IMR-90 (cell line): ENCODE measurements at regions not wholly inside any gene's neighbourhood (a gene's known extent, or its start where the extent isn't known, plus 50 kb on each side); places are given as distances from the start of the nearest gene placed in this dataset.

Source experiments
- ATAC-seq: fragments of 200-7000 bp; cut with Tn5 transposase; 2 replicates; pipeline ENCODE4 v1.9.1; 2020; ENCODE audit warnings: low read depth, mild to moderate bottlenecking, moderate library complexity
- BruUV-seq: library from RNA; stranded (reverse); fragments of 400-500 nt; replicated peaks from 2 replicates; lab custom pipeline; 2021; lab: Mats Ljungman, UMichigan
- CTCF ChIA-PET: fragments of 300-600 bp; formaldehyde crosslinking; extraction: SDS; loops from one replicate; lab custom pipeline; 2021; ENCODE audit warnings: antibody characterized with exemption; lab: Yijun Ruan, JAX
- POLR2A ChIA-PET: fragments of 300-600 bp; sonication (Branson Sonifier 250); formaldehyde crosslinking; loops from one replicate; lab custom pipeline; 2022; ENCODE audit warnings: antibody characterized with exemption; ENCODE audit not compliant: unreplicated experiment; lab: Charles Lee
- DNase-seq: peaks from one replicate; pipeline ENCODE4 v3.0.0; 2013
- H2AFZ ChIP-seq: replicated peaks from 2 replicates; pipeline ENCODE3; 2013; ENCODE audit warnings: low read length, mild to moderate bottlenecking; ENCODE audit not compliant: poor library complexity
- H2AK5ac ChIP-seq: 2 replicates; pipeline ENCODE4 v1.6.1; 2013; ENCODE audit warnings: low read depth, low read length, inconsistent platforms
- H2AK9ac ChIP-seq: replicated peaks from 2 replicates; pipeline ENCODE3; 2013; ENCODE audit warnings: mild to moderate bottlenecking, low read depth, low read length, moderate library complexity; ENCODE audit not compliant: poor library complexity
- H2BK120ac ChIP-seq: 2 replicates; pipeline ENCODE4 v1.6.1; 2013; ENCODE audit warnings: low read depth, low read length, inconsistent platforms
- H2BK15ac ChIP-seq: 3 replicates; pipeline ENCODE4 v1.6.1; 2013; ENCODE audit warnings: low read depth, low read length, inconsistent platforms
- H2BK20ac ChIP-seq: 2 replicates; pipeline ENCODE4 v1.6.1; 2013; ENCODE audit warnings: low read depth, mild to moderate bottlenecking, inconsistent platforms, low read length, moderate library complexity
- H2BK5ac ChIP-seq: 2 replicates; pipeline ENCODE4 v1.6.1; 2013; ENCODE audit warnings: mild to moderate bottlenecking, low read depth, low read length, inconsistent platforms; ENCODE audit not compliant: poor library complexity, severe bottlenecking
- H3K14ac ChIP-seq: replicated peaks from 2 replicates; pipeline ENCODE4 v1.6.1; 2013; ENCODE audit warnings: low read depth, low read length, inconsistent platforms
- H3K18ac ChIP-seq: 2 replicates; pipeline ENCODE4 v1.6.1; 2013; ENCODE audit warnings: low read depth, low read length, control low read depth
- H3K23ac ChIP-seq: 2 replicates; pipeline ENCODE4 v1.6.1; 2013; ENCODE audit warnings: low read depth, low read length, inconsistent platforms
- H3K27ac ChIP-seq: 2 replicates; pipeline ENCODE4 v1.5.1; 2013; ENCODE audit warnings: mild to moderate bottlenecking, control low read depth, low read length; ENCODE audit not compliant: insufficient read depth
- H3K27me3 ChIP-seq: 2 replicates; pipeline ENCODE4 v1.6.1; 2013; ENCODE audit warnings: low read length; ENCODE audit not compliant: control insufficient read depth, insufficient read depth
- H3K36me3 ChIP-seq: 2 replicates; pipeline ENCODE4 v1.6.1; 2013; ENCODE audit warnings: low read length, mixed read lengths; ENCODE audit not compliant: control insufficient read depth, insufficient read depth
- H3K4ac ChIP-seq: 2 replicates; pipeline ENCODE4 v1.6.1; 2013; ENCODE audit warnings: low read depth, low read length, inconsistent platforms
- H3K4me1 ChIP-seq: 2 replicates; pipeline ENCODE4 v1.6.1; 2013; ENCODE audit warnings: low read length, mixed read lengths; ENCODE audit not compliant: control insufficient read depth, insufficient read depth
- H3K4me2 ChIP-seq: 2 replicates; pipeline ENCODE4 v1.6.1; 2013; ENCODE audit warnings: low read depth, mild to moderate bottlenecking, control low read depth, low read length, moderate library complexity
- H3K4me3 ChIP-seq: 2 replicates; pipeline ENCODE4 v1.5.1; 2013; ENCODE audit warnings: low read depth, mild to moderate bottlenecking, control low read depth, low read length, moderate library complexity; ENCODE audit not compliant: insufficient read depth
- H3K56ac ChIP-seq: 2 replicates; pipeline ENCODE4 v1.6.1; 2013; ENCODE audit warnings: low read length, inconsistent platforms; ENCODE audit not compliant: insufficient read depth; ENCODE audit errors: extremely low read depth
- H3K79me1 ChIP-seq, 2 experiments: 2 replicates each; pipeline ENCODE4 v1.6.1; 2013; ENCODE audit warnings: low read length in 2 of 2, inconsistent platforms in 1 of 2, low read depth in 1 of 2
- H3K9ac ChIP-seq: 2 replicates; pipeline ENCODE4 v1.6.1; 2013; ENCODE audit warnings: low read depth, low read length, control low read depth
- H3K9me1 ChIP-seq: 2 replicates; pipeline ENCODE4 v1.6.1; 2013; ENCODE audit warnings: low read length, inconsistent platforms; ENCODE audit not compliant: insufficient read depth
- H3K9me3 ChIP-seq: 2 replicates; pipeline ENCODE4 v1.6.1; 2013; ENCODE audit warnings: low read length; ENCODE audit not compliant: control insufficient read depth, insufficient read depth
- H4K20me1 ChIP-seq: 2 replicates; pipeline ENCODE4 v1.6.1; 2013; ENCODE audit warnings: low read length, inconsistent platforms; ENCODE audit not compliant: insufficient read depth
- H4K5ac ChIP-seq: 2 replicates; pipeline ENCODE4 v1.6.1; 2013; ENCODE audit warnings: mild to moderate bottlenecking, low read depth, low read length, control low read depth
- H4K8ac ChIP-seq, 2 experiments: 2 replicates each; pipeline ENCODE4 v1.6.1; 2013; ENCODE audit warnings: low read depth in 2 of 2, low read length in 2 of 2, control low read depth in 1 of 2, inconsistent platforms in 1 of 2
- H4K91ac ChIP-seq: 2 replicates; pipeline ENCODE4 v1.6.1; 2013; ENCODE audit warnings: low read depth, low read length, inconsistent platforms; ENCODE audit not compliant: insufficient read depth
- BHLHE40 ChIP-seq: fragments of 150-350 bp; IDR thresholded peaks from 2 replicates; pipeline ENCODE4 v1.6.1; 2016; ENCODE audit warnings: mild to moderate bottlenecking, low read depth, low read length
- CEBPB ChIP-seq: IDR thresholded peaks from 2 replicates; pipeline ENCODE4 v1.6.1; 2012; ENCODE audit warnings: low read depth, low read length, improper control_type of control experiment
- CHD1 ChIP-seq: IDR thresholded peaks from 2 replicates; pipeline ENCODE4 v1.6.1; 2012; ENCODE audit warnings: low read depth, low read length, improper control_type of control experiment
- FOS ChIP-seq: fragments of 150-350 bp; IDR thresholded peaks from 2 replicates; pipeline ENCODE4 v1.6.1; 2016; ENCODE audit warnings: low read depth, low read length
- MAFK ChIP-seq: IDR thresholded peaks from 2 replicates; pipeline ENCODE4 v1.6.1; 2012; ENCODE audit warnings: low read depth, low read length, improper control_type of control experiment
- MAZ ChIP-seq: IDR thresholded peaks from 2 replicates; pipeline ENCODE4 v1.6.1; 2012; ENCODE audit warnings: low read depth, mild to moderate bottlenecking, low read length, improper control_type of control experiment, moderate library complexity, borderline replicate concordance
- MXI1 ChIP-seq: IDR thresholded peaks from 2 replicates; pipeline ENCODE4 v1.6.1; 2012; ENCODE audit warnings: low read depth, mild to moderate bottlenecking, low read length, moderate library complexity, borderline replicate concordance
- NFE2L2 ChIP-seq: fragments of 150-350 bp; IDR thresholded peaks from 2 replicates; pipeline ENCODE4 v1.6.1; 2016; ENCODE audit warnings: low read depth, mild to moderate bottlenecking, low read length
- POLR2A ChIP-seq: IDR thresholded peaks from 2 replicates; pipeline ENCODE4 v1.6.1; 2012; ENCODE audit warnings: mild to moderate bottlenecking, low read depth, low read length
- RAD21 ChIP-seq: IDR thresholded peaks from 2 replicates; pipeline ENCODE4 v1.6.1; 2012; ENCODE audit warnings: low read length, improper control_type of control experiment
- RCOR1 ChIP-seq: IDR thresholded peaks from 2 replicates; pipeline ENCODE4 v1.6.1; 2012; ENCODE audit warnings: mild to moderate bottlenecking, low read length, improper control_type of control experiment; ENCODE audit not compliant: insufficient replicate concordance
- RFX5 ChIP-seq: IDR thresholded peaks from 2 replicates; pipeline ENCODE4 v1.8.0; 2012; ENCODE audit warnings: low read depth, mild to moderate bottlenecking, low read length, moderate library complexity
- SMC3 ChIP-seq: fragments of 150-350 bp; IDR thresholded peaks from 2 replicates; pipeline ENCODE4 v1.6.1; 2016; ENCODE audit warnings: low read depth, mild to moderate bottlenecking, antibody characterized with exemption, low read length, moderate library complexity
- WGBS, 2 experiments: methylation state at CpG; one replicate each; pipeline versions ENCODE4 v1.1.5 to v1.1.7; 2013; ENCODE audit warnings: missing lambda C conversion rate in 2 of 2; ENCODE audit not compliant: insufficient read length in 1 of 2; ENCODE audit errors: extremely low coverage in 2 of 2; 5-methylcytosine and 5-hydroxymethylcytosine counted together
- dilution Hi-C: fragments of 300-500 bp; cut with HindIII; formaldehyde crosslinking; loops from one replicate; pipeline ENCODE4 v1.14.3; 2018; ENCODE audit warnings: low sequenced_read_pairs; ENCODE audit not compliant: unreplicated experiment
- in situ Hi-C: fragments of 300-500 bp; cut with MboI; formaldehyde crosslinking; loops from 3 replicates; pipeline ENCODE4 v1.14.3; 2019; ENCODE audit warnings: low sequenced_read_pairs, inconsistent platforms, mixed read lengths
- intact Hi-C: fragments of 100-400 bp; cut with micrococcal nuclease; formaldehyde crosslinking; loops from 2 replicates; pipeline ENCODE4 v1.10.0; 2022
- TF ChIP-seq, protein P1 (sequence below): fragments of 150-350 bp; IDR thresholded peaks from 2 replicates; pipeline ENCODE4 v1.6.1; 2016; ENCODE audit warnings: low read depth, mild to moderate bottlenecking, low read length, moderate library complexity, borderline replicate concordance
- TF ChIP-seq, protein P2 (sequence below): conservative IDR thresholded peaks from 2 replicates; pipeline ENCODE4 v1.5.1; 2012; ENCODE audit warnings: mild to moderate bottlenecking, low read depth, low read length, improper control_type of control experiment
- TF ChIP-seq, protein P3 (sequence below): fragments of 150-350 bp; IDR thresholded peaks from 2 replicates; pipeline ENCODE4 v1.6.1; 2017; ENCODE audit warnings: mild to moderate bottlenecking, antibody characterized with exemption, low read length, low read depth

DNA sequence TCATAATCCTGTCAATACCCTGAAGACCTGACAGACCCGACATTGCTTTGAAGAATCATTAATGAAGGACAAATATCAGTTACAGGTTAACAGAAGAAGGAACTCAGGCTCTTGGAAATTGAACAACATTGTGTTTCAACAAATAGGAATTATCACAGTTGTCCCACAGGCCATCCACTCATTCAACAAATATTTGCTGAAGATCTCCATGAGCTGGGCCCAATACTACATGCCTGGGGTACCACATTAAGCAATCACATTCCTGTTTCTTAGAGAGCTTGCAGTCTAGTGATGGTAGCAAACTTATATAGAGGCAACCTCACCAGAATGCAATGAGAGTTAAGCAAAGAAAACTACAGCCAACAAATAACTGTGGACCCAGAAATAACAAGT lies 671.6 kb upstream of the ACVR2A start:
- no peaks in the 10 kb centered on the region for H3K36me3 ChIP-seq
- no peak overlapping the region for H2BK5ac ChIP-seq
- H3K4me3 ChIP-seq = no peak overlapping the region
- no peak overlapping the region for H3K4me2 ChIP-seq
- BruUV-seq = no TSS peak
- H3K18ac ChIP-seq = no peak overlapping the region
- H2BK20ac ChIP-seq = no peak overlapping the region
- no peak overlapping the region for H2BK15ac ChIP-seq
- ATAC-seq = peak; percentile 24; the same call in 1 of the 2 replicates
- in situ Hi-C loops (no loop called here), dilution Hi-C loops (no loop called here), intact Hi-C loops (no loop called here)
- H3K9me3 ChIP-seq = no peaks in the 10 kb centered on the region
- H3K4me1 ChIP-seq = no peaks in the 10 kb centered on the region
- no peak for TF ChIP-seq POLR2A
- no peak for TF ChIP-seq FOS
- no peak for TF ChIP-seq RCOR1
- TF ChIP-seq, protein P1, sequence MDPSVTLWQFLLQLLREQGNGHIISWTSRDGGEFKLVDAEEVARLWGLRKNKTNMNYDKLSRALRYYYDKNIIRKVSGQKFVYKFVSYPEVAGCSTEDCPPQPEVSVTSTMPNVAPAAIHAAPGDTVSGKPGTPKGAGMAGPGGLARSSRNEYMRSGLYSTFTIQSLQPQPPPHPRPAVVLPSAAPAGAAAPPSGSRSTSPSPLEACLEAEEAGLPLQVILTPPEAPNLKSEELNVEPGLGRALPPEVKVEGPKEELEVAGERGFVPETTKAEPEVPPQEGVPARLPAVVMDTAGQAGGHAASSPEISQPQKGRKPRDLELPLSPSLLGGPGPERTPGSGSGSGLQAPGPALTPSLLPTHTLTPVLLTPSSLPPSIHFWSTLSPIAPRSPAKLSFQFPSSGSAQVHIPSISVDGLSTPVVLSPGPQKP = no peak
- no peak for TF ChIP-seq CHD1
- TF ChIP-seq, protein P2, sequence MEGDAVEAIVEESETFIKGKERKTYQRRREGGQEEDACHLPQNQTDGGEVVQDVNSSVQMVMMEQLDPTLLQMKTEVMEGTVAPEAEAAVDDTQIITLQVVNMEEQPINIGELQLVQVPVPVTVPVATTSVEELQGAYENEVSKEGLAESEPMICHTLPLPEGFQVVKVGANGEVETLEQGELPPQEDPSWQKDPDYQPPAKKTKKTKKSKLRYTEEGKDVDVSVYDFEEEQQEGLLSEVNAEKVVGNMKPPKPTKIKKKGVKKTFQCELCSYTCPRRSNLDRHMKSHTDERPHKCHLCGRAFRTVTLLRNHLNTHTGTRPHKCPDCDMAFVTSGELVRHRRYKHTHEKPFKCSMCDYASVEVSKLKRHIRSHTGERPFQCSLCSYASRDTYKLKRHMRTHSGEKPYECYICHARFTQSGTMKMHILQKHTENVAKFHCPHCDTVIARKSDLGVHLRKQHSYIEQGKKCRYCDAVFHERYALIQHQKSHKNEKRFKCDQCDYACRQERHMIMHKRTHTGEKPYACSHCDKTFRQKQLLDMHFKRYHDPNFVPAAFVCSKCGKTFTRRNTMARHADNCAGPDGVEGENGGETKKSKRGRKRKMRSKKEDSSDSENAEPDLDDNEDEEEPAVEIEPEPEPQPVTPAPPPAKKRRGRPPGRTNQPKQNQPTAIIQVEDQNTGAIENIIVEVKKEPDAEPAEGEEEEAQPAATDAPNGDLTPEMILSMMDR = no peak
- no peak for TF ChIP-seq RAD21
- no peak for TF ChIP-seq NFE2L2
- TF ChIP-seq RFX5 = no peak
- no peak for TF ChIP-seq SMC3
- no peak for TF ChIP-seq CEBPB
- TF ChIP-seq, protein P3, sequence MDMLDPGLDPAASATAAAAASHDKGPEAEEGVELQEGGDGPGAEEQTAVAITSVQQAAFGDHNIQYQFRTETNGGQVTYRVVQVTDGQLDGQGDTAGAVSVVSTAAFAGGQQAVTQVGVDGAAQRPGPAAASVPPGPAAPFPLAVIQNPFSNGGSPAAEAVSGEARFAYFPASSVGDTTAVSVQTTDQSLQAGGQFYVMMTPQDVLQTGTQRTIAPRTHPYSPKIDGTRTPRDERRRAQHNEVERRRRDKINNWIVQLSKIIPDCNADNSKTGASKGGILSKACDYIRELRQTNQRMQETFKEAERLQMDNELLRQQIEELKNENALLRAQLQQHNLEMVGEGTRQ = no peak
- no peak for TF ChIP-seq MAFK
- no peak for TF ChIP-seq MXI1
- TF ChIP-seq BHLHE40 = no peak
- TF ChIP-seq MAZ = no peak
- POLR2A ChIA-PET = no interaction called here
- no peak overlapping the region for H4K8ac ChIP-seq
- no peak overlapping the region for H2BK120ac ChIP-seq
- H4K91ac ChIP-seq = no peak overlapping the region
- H2AK9ac ChIP-seq = no peak overlapping the region
- DNase-seq = no peak
- H3K27ac ChIP-seq = no peak overlapping the region
- no peaks in the 10 kb centered on the region for H3K9me1 ChIP-seq
- no peak overlapping the region for H2AK5ac ChIP-seq
- H3K9ac ChIP-seq = no peak overlapping the region
- no peak overlapping the region for H3K23ac ChIP-seq
- no peak overlapping the region for H4K5ac ChIP-seq
- no peak overlapping the region for H2AFZ ChIP-seq
- H3K27me3 ChIP-seq = no peaks in the 10 kb centered on the region
- no peak overlapping the region for H3K4ac ChIP-seq
- no peaks in the 10 kb centered on the region for H4K20me1 ChIP-seq
- no peak overlapping the region for H3K14ac ChIP-seq
- no CpG with 5 or more reads among the region's 1 CpG for WGBS, 2 experiments
- no peak overlapping the region for H3K56ac ChIP-seq
- CTCF ChIA-PET = no interaction called here
- no peaks in the 10 kb centered on the region for H3K79me1 ChIP-seq
